Activated naive CD4-positive, alpha-beta T cell treated with anti-CD3 and anti-CD28 coated beads, Interleukin-2, amount 50 U/mL, for 16 hours (primary cell): ENCODE measurements at regions not wholly inside any gene's neighbourhood (a gene's known extent, or its start where the extent isn't known, plus 50 kb on each side); places are given as distances from the start of the nearest gene placed in this dataset.

ENCODE experiments used
- DNase-seq: peaks from one replicate; pipeline ENCODE4 v3.0.0-alpha.2; 2020

DNA sequence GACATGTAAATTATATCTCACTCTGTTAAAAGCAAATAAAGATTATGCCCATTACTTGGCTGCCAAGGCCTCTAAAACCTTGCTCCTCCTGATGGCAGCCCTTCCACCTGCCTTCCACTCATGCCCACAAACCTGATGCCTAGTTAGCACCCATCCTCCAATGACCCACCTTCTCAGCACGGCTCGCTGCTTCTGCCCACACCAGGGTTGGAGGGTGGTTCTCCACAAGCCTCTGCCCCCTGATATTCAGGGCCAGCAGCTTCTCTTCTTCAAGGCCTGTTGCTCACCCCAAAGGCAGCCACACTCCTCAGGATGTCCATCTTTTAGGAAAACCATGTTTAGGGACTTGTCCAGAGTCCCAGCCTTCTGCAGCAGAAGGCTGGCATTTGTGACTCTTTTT lies 263.4 kb upstream of the TLE3 start:
- no peak for DNase-seq

DNA sequence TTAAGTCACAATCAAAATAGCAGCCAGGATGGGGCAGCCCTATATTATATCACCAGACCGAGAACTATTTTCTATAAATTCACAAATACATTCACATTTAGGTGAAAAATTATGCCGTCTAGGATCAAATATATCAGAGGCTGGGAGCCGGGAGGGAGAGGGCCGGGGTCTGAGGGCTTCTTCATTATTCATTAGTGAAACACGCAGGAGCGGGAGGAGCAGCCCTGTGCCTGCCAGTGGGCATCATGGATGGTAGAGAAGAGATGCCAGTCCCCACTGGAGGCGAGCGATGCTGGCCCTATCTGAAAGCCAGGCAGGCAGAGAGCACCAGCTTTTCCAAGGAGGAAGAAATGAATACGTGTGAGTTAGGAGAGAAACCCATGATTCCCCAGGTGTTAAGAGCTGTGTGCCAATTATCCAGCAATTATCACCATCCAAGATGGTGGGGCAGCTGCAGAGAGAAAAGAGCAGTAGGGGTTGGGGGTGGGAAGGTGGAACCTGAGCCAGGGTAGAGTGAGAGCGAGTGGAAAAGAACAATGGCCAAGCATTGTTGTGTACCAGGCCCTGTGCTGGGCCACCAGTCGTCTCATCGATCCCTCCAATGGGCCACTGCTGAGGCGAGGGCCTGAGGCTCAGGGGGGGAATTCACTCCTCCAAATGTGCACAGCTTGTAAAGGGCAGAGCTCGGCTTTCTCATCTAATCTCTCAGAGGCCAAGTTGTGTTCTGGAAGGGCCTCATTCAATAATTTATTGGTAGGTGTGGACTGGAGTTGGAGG lies 261.3 kb upstream of the TLE3 start:
- DNase-seq, result no peak

DNA sequence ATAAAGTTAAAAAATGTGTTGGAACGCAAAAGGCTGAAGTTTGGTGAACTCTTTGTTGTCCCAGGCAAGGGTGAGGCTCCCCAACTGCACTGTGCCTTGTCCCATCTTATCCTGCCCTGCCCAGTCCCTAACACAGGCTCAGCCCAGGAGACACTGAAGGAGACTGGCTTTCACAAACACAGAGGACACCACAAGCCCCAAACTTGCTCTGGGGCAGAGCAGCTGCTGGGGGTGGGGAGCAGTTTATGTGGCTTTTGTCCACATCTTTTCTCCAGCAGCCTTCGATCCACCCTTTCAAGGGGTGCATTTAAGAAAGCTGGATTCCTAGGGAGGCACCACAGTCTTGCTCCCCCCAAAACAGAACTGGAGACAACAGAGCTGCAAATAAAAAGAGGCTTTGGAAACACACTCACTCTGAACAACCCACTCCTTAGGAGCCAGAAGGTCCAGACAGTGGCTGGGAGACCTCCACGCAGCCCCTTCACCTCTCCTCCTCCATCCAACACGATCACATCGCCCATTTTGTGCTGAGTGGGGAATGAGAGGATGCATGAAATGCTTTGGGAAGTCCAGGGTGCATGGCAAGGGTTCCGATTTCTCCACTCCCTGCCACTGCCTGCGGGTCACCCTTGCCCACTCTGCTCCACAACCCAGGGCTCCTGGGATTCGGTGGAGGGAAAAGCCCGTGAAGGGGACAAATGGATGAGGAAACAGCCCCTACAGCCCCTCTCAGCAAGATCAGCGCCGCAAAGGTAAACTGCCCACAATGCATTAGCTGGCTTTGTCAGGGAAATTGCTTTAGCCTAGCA lies 260.5 kb upstream of the TLE3 start:
- no peak for DNase-seq

DNA sequence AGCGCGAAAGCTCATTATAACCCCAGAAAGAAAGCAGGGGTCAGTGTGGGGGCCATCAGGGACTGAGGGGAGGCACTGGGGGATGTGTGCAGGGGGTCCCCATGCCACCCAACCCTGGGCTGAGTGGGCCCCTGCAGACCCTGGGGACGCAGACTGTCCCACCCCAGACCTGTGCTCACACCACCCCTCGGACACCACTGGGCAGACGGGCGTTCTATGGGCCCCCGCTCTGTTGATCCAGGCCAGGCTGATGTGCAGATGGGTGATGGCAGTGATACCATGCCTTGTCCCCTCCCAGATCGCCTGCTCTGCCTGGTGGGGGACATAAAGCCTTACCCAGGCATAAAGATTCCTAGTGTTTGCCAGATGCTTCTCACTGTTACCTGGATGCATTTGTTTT lies 259.7 kb upstream of the TLE3 start:
- no peak for DNase-seq

DNA sequence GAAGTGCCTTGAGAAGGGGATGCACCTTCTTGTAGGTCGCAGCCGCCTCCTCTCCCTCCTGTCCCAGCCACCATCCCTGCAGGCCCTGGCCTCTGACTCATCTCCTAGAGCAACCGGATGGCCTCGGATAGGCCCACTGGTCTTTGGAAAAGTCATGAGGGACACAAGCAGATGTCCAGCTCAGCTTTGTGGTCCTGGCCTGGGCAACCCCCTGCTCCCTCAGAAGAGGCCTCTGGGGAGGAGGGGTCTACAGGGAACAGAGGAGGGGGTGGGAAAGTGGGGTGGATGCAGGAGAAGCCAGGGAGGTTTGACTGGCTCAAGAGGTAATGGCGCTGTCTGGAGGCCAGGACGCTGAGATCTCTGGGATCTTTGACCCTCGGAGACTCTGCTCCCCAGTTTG lies 259.2 kb upstream of the TLE3 start:
- no peak for DNase-seq

DNA sequence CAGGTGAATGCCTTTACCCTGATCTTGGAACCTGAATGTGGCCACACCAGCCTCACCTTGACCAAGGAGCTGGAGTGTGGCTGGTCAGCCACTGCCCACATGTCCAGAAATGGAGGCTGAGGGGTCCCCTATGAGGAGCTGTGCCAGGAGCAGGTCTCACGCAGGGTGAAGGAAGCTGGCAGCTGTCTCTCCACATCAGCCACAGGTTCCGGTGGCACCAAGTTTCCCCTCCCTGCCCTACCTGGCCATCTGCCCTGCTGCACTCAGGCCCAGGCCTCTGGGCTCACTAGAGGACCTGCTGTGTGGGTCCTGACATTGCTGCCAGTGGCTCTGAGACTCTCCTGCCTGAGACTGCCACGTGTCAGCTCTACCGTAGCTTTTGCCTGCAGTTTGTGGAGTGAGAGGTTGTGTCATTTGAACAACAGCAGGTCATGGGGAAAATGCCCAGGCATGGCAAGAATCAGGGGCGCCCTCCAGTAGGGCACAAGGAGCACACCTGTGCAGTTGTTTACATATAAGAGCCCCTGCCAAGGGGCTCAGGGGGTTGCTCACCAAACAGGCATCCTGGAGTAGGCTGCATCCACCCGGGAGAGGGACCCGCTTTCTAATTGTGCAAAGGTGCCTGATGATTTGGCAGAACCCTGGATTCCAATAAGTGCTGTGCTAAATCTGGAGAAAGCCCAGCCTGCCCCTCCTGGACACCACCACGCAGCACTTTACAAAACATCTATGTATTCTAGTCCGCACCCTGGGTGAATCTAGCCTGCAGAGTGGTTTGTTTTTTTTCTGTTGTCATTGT lies 258.5 kb upstream of the TLE3 start:
- DNase-seq, result no peak

DNA sequence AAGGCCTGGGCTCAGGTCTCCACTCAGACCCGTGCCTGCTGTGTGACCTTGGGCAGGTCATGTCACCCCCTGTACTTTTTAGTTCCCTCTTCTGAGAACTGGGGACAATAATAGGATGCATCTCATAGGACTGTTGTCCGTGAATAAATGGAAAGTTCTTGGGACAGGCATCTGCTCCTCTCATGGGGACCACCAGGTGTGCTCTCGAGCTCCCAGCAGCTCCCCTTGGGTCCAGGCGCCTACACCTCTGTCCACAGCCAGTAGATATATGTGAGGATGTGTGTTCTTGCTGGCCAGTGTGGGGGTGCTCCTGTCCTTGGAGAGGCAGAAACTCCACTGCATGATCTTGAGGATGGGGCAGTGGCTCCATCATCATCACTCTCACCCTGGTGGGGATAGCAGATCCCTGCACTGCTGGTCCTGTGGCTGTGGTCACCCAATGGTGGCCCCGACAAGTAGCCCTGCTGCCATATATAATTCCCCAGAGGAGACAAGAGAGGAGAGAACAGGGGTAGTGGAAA lies 257.6 kb upstream of the TLE3 start:
- no peak for DNase-seq

DNA sequence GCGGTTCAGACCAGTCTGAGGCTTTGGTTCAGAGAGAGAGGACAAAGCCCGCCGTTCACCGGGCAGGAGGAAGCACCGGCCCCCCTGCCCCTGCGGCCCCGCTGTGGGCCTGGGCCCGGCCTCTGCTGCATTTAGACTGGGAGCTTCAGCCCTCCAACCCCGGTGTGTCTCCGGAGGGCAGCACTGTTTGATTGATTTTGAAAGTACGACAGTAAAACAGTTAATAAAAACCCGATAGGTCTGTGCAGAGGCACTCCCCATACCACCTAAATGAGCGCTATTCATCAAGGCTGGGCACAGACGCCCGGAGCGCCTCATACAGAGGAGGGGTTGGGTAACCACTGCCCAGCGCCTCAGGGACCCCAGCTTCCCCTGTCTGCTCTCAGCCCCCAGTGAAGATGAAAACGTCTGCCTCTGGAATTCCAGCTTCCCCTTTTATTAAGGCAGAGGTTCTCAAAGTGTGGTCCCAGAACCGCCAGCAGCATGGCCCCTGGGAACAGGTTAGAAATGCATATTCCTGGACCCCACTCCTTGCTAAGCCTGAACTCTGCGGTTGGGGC lies 256.7 kb upstream of the TLE3 start:
- DNase-seq, result no peak

DNA sequence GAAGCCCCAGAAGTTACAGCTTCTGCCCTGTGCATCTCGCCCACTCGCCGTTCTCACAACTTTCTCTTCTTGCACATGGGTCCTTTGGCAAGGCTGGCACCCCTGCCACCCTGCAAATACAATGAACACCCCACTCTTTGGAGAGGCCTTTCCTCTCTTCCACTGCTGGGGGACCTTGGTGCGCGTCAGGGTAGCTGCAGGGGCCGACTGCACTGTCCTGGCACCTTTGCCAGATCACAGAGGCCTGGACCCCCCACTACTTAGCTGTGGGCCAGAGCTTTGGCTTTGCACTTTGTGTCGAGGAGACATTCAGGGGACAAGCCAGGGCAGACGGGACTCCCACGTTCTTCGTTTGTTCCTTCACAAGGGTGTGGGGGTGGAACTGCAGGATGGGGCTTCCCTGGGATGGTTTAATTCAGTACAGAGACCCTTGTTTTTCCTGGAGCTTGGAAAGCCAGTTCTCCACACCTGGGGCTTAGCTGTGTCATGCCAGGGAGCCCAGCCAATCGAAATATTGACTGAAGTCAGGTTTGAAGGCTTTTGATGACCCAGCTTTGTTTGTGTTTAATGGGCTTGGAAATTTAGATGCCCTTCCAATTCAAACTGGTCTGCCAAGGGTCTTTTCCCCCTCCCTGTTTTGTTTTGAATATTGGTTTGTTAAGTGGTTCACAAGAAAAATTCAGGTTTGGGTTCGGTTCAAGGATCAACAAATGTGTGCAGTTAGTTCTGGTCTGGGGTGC lies 256.1 kb upstream of the TLE3 start:
- no peak for DNase-seq

DNA sequence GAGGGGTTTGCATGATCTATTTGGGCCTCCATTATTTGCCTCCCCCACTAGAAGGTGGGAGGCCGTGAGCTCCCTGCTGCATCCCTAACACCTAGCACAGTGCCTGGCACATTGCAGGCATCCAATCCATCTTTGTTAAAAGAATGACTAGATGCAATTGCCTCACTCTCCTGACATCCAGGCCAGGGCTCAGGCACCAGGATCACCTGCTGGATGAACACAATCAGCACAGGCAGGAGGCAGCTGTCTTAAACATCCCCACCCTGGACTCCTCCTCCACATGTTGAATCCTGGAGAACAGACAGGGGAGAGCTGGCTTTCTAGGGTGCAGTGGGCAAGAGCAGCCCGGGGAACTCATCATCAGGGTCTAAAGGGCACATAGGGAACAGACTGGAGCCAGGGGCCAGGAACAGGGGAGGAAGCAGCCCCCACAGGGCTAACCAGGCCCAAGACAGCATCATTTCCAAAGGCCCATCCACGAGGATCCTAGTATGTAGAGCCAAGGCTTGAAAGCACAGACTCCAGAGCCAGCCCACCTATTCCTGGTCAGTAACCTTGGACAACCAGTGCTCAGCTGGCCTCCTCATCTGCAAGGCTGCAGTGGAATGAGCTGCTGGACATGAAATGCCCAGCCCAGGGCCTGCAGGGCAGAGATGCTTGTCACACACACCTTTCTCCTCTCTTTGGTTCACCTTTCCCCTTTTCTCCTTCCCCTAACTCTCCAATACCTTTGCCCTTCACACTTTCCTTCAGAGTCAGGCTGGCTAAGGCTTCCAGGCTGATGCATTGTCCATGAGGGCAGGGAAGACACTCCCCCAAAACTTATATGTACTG lies 254.4 kb upstream of the TLE3 start:
- DNase-seq, result no peak

DNA sequence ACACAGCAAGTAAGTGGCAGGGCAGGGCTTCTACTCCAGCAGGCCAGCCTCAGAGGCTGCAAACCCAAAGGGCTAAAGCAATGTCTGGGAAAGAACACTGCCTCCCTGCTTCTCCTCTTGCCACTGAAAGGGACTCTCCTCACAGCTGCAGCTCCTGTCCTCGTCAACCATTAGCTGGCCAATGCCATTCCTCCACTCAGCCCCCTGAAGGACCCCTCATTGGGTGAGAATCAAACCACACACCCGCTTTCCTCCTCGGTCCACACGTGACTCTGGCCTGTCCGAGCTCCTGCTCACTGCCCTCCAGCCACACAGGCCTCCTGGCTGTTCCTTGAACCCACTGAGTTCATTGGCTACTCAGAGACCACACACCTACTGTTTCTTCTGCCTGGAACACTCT lies 253.7 kb upstream of the TLE3 start:
- no peak for DNase-seq

DNA sequence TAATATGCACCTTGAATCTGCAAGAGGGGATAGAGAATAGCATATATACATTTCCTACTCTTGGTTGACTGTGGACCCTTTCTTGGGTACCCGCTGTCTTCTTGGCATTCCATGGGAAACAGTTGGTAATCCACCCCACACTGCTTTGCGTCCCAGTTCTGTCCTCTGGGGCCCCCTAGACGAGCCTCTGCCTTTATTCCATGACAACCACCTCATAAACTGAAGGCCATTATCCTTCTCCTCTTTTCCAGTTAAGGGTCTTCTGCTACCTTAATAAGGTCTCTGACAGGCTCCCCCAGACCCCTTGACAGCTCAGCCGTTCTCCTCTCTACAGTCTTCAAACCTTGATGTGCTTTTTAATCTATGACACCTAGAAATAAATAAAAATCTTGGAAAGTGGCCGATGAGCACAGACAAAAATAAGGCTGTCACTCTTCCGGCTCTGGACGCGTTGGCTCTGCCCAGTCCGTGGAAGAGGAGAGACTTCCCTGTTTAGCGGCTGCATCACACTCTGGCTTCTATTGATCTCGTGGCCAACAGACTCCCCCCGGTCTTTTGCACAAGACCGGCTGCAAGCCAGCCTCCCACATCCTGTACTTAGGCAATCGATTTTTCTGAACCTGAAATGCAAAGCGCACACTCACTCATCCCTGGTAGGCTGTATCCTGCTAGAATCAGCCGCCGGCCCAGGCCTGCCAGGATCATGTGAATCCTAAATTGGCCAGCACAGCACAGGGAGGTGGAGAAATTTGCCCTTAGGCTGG lies 251.0 kb upstream of the TLE3 start:
- no peak for DNase-seq

DNA sequence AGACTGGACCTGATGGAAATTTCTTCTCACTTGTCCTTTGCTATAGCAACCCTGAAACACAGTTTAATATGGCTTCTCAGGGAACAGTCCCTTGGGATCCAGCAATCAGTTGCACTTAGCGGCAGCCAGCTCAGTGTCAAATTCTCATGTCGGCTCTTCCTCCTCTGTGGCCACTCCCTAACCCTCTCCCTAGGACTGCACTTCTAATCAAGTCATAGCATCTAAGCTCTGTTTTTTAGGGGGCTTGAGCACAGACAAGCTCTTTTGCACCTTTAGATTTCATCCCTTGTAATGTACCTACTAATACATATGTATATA lies 250.5 kb upstream of the TLE3 start:
- no peak for DNase-seq

DNA sequence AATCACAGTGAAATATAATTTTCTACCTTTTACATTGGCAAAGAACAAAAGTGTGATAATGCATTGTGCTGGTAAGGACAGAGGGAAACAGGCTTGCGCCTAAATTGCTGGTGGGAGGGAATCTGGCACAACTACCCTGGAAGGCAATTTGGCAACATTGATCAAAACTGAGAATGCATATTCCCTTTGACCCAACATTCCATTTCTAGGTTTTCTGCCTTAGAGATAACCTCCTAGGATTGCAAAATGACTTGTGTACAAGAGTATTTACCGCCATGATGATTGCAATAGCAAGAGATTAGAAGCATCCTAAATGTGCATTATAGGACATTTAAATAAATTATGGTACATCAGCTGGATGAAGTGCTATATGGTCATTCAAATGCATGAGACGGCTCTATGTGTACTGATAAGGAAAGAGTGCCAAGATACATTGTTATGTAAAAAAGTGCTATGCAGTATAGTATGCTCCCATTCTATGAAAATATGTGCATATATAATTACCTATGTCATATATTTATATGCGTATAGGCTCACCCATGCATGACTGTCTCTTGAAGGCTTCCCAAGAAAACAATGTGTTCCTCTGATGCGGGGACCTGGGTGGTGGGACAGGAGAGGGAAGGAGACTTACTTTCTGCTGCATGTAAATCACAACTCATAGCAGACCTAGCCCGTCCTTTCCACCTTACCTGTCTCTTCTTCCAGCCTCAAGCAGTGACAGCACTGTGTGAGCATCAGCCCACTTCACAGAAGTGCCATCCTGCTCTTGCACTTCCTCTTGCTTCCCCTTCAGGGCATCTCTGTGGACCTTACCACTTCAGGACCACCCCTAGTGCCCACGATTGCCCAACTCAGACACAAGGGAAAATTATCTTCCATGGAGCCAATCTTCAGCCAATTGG lies 249.9 kb upstream of the TLE3 start:
- no peak for DNase-seq

DNA sequence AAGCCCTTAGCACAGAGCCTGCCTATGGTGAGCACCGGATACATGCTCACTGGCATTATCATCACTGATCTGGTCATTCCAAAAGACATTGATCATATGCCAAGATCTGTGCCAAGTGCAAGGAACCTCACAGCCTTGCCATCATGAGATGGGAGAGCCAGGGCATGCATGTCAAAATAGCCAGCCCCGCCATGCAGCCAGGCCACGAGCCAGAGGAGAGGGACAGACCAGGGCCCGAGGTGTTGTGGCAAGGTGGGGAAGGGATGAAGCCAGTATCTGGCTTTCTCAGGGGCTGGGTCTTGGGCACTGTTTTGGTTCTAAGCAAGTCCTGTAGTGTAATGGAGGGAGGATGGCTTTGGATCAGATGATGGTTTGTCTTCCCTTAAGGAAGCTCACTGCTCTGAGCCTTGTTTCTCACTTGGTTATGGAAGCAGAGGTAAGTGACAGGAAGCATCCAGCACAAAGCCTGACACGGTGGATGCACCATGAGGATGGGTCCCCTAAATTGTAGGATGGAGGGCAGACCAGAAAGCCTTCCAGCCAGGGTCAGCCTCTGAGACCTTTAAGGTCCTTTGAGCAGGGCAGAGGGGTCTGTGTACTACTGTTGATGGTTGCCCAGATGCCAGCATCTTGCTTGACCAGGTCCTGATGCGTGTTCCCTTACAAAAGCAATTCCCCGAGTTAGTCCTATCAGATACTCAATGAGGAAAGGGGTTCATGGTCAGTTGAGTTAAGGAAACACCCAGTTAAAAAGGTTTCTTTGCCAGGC lies 247.7 kb upstream of the TLE3 start:
- no peak for DNase-seq

DNA sequence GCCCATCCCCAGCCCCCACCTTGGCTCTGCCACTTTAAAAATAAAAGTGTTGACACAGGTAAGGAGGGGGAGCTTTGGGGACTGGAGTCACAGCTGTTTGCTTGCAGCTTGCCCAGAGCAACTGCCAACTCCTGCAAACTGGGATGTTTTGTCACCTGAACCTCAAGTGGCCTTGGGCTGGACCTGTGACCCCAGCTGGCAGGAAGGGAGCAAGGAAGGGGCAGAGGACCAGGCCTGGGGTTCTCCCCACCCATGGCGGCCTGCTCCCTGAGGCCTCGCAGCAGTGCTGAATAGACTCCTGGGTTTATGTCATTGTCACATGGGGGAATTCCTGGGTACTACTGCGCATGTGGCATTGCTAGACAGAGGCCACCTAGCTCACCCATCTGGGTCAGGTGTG lies 246.9 kb upstream of the TLE3 start:
- no peak for DNase-seq

DNA sequence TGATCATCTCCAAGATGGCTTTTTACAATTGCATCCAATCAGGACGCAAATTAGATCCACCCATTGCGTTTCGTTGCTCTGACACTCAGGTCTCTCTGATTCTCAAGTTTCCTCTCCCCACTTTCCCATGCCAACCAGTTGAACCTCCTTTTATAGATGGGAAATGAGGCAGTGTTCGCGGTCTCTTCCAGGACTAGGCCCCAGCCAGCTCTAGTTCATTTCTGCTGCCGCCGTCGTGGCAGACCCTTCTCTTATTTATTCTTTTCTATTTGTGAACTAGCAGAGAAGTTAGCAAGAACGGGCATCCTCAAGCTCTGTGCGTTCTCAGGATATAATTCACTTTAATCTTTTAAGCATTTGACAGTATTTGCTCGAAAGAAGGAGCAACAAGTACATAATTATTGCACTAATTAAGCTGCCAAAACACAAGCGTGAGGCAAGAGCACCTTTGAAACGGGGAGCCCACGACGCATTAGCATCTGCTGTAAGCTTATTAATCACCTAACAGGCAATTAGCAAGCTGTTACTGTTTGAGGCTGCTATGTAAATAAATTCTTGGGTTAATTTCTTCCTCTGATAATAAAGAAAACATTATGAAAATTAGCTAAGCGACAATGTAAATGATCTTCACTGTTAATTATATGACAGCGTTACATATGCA lies 246.4 kb upstream of the TLE3 start:
- no peak for DNase-seq
